ENCODE measurements at regions not wholly inside any gene's neighbourhood (a gene's known extent, or its start where the extent isn't known, plus 50 kb on each side); places are given as distances from the start of the nearest gene placed in this dataset.

GRCh38 chr7:63931985-63932577 lies 66.6 kb upstream of the ZNF722 start:
- ChIA-PET CTCF (no interaction called here), POLR2A (no interaction called here)
- Mint-ChIP-seq H3K36me3 (peaks cover 42% of the 10 kb centered on the region), H3K27me3 (ENCODE audit: low read depth) (0 out of 2 replicates have a peak, but pooled peaks cover 2% of the 10 kb centered on the region), H3K27ac (no peak overlapping the region), H3K9me3 (peaks cover 44% of the 10 kb centered on the region), H3K4me1 (no peaks in the 10 kb centered on the region), H3K4me3 (no peak overlapping the region)
- DNase-seq (ENCODE audit: low spot score) = no peak
- no peak for TF ChIP-seq JUN (CRISPR knock-in tag; IDR thresholded peaks at IDR 0.05)
- TF ChIP-seq TP53 (CRISPR knock-in tag; IDR thresholded peaks at IDR 0.05) = no peak
- no peak for TF ChIP-seq AFF4 (CRISPR knock-in tag; IDR thresholded peaks at IDR 0.05; ENCODE audit: borderline replicate concordance)
- TF ChIP-seq E2F4 (CRISPR knock-in tag; IDR thresholded peaks at IDR 0.05; ENCODE audit: borderline replicate concordance, low read depth) = no peak
- TF ChIP-seq ZNF671 (CRISPR knock-in tag; IDR thresholded peaks at IDR 0.05) = no peak
- no peak for TF ChIP-seq ZNF121 (CRISPR knock-in tag; IDR thresholded peaks at IDR 0.05)
- TF ChIP-seq MAX (CRISPR knock-in tag; IDR thresholded peaks at IDR 0.05) = no peak
- TF ChIP-seq ZNF532 (CRISPR knock-in tag; IDR thresholded peaks at IDR 0.05; ENCODE audit: borderline replicate concordance) = no peak
- no peak for TF ChIP-seq ZNF512 (CRISPR knock-in tag; IDR thresholded peaks at IDR 0.05; ENCODE audit: borderline replicate concordance)
- no peak for TF ChIP-seq USF1 (CRISPR knock-in tag; IDR thresholded peaks at IDR 0.05)
- no peak for TF ChIP-seq CREM (CRISPR knock-in tag; IDR thresholded peaks at IDR 0.05)
- no peak for TF ChIP-seq MLX (CRISPR knock-in tag; IDR thresholded peaks at IDR 0.05)
- TF ChIP-seq NFYB (CRISPR knock-in tag; conservative IDR thresholded peaks at IDR 0.05; ENCODE audit: low read depth) = no peak
- ATAC-seq = no peak
